ENCODE measurements at regions not wholly inside any gene's neighbourhood (a gene's known extent, or its start where the extent isn't known, plus 50 kb on each side); places are given as distances from the start of the nearest gene placed in this dataset.

GRCh38 chr10:21246178-21246577, 279.3 kb downstream of the SKIDA1 start:
- no peak overlapping the region for H3K4me3 ChIP-seq (ENCODE audit: low read length)
- DNase-seq (ENCODE audit: low read depth, low spot score): no peak

- H3K4me3 ChIP-seq (ENCODE audit: low read length): no peak overlapping the region
- no peak for DNase-seq (ENCODE audit: low read depth, low spot score)
These were observed 281.7 kb downstream of the SKIDA1 start for GRCh38 chr10:21243748-21244257.

- DNase-seq (ENCODE audit: low read depth, low spot score): no peak
These were observed 282.6 kb downstream of the SKIDA1 start for GRCh38 chr10:21242915-21243314.

DNA sequence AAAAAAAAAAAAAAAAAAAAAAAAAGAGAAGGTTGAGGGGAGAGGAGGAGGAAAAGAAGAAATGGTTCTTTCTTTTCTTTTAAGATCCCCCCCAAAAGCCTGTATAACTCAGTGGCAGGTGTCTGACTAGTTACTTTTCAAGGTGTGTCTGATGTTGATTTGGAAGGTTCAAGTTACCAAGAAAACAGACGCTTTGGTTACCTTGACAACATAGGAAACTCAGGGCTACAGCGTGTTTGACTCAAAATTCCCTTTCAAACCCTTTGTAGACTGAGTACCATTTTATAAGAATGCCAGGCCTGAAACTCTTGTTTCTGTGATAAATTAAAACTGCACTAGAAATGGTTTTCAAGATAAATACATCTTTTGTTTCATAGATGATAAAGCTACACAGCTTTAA, 286.8 kb downstream of the SKIDA1 start:
- no peak overlapping the region for H3K4me3 ChIP-seq (ENCODE audit: low read length)
- DNase-seq (ENCODE audit: low read depth, low spot score): no peak

More at GRCh38 chr10:21242915-21243314, 282.6 kb downstream of the SKIDA1 start:
- no peak overlapping the region for H3K4me3 ChIP-seq (ENCODE audit: low read length)

DNA sequence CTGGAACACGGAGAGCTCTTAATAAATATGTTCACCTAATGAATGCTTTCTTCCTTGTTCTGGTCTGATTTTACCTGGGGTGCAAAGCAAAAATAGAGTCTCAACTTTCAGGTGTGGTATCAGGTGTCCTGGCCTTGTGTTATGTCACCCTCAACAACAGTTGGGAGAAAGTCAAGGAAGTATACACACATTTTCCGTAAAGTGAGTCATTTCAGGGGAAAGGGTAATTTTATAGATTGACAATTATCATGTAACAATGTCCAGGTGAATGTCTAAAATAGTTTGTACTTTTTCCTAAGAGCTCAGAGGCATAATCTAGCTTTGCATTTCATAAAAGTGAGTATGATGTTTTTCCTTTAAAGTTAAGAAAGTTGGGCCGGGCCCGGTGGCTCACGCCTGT, 287.4 kb downstream of the SKIDA1 start:
- H3K4me3 ChIP-seq (ENCODE audit: low read length): no peak overlapping the region
- no peak for DNase-seq (ENCODE audit: low read depth, low spot score)

DNA sequence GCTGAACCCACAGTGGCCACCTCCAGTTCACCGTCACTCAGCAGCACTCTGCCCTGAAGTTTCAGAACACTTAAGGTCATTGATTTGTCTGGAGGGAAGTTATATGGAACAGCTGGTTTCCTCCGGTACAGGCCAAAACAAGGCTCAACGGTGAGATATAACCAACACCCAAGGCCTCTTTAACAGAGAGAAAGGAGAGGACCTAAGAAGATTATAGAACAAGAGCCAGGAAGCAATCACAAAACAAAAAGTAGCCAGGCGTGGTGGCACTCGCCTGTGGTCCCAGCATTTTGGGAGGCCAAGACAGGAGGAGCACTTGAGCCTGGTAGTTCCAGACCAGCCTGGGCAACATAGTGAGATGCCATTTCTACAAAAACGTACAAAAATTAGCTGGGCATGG, 290.7 kb downstream of the SKIDA1 start:
- no peak for DNase-seq (ENCODE audit: low read depth, low spot score)
- no peak overlapping the region for H3K4me3 ChIP-seq (ENCODE audit: low read length)

- no peak for DNase-seq (ENCODE audit: low read depth, low spot score)
- no peak overlapping the region for H3K4me3 ChIP-seq (ENCODE audit: low read length)
These were observed 295.3 kb downstream of the SKIDA1 start for GRCh38 chr10:21230219-21230618.

DNA sequence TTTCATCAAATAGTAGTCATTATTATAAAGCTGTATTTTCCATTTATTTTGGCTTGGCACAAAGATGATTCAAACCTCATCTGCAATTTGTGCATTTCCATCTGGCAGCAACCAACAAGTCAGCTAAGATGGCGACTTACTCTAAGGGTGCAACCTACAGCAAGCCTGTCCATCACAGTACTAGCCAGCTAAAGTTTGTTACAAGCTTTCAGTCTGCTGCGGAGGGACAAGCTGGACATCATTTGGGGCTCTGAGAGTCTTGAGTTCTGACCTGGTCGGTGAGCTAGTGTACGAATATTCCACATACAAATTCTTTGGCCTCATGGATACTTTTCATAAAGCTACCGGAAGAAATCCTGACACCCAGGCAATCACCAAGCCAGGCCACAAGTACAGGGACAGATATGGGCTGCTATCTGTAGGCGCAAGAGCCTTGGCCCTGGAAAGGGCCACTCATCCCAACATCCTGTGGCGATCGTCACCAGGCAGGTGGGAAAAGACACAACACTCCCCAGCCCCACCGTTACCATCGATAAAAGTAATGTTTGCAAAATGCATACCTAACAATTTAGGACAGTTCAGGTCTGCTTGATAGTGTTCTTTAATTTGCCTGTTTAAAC, 307.6 kb downstream of the SKIDA1 start:
- H3K4me3 ChIP-seq (ENCODE audit: low read length): no peak overlapping the region
- no peak for DNase-seq (ENCODE audit: low read depth, low spot score)

DNA sequence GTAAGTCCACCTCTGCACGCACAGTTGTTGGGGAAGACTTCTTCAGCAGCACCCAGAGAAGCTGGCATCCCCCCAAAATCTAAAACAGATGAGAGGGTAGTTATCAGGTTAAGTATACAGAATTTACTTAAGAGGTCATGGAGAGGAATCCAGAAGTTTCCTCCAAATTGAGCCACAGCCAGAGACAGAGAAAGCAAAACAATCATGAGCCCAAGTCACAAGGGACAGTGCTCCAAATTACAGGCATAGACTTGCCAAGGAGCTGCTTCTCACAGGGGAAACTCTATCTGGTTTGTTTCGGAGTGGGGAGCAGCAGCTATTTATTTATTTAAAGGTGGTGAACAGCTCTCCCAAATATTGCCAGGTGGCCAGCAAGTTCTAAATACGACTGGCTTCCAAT, 308.4 kb downstream of the SKIDA1 start:
- DNase-seq (ENCODE audit: low read depth, low spot score): no peak
- H3K4me3 ChIP-seq (ENCODE audit: low read length): no peak overlapping the region

DNA sequence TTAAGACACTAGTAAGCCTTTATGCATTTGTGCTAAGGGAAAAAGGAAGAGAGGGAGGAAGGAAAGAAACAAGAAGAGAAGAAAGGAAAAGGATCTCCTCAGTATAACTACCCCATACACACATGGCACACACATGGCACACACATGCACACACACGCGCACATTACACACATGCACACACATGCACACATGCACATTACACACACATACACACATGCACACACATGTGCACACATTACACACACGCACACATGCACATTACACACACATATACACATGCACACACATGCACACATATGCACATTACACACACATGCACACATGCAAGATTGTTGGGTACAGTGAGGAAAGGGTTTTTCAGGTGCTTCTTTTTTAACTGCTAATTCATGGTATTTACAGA, 311.2 kb downstream of the SKIDA1 start:
- H3K4me3 ChIP-seq (ENCODE audit: low read length): no peak overlapping the region
- DNase-seq (ENCODE audit: low read depth, low spot score): no peak

DNA sequence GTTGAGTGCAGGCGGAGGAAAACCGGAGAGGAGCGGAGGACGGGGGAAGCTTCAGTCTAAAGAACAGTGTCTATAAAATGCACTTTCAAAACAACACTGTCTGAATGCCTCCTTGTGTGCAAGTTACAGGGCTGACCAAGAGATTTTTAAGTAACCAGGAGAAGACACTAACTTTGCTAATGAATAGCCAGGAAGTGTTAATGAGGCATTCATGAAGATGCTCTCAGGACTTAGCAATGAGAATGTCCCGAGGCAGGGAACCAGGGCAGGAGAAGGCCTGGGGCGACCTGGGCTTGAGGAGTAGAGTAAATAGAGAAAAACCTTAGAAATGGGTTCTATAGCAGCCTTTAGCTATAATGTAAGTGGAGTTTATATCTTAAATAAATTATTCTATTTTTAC, 312.1 kb downstream of the SKIDA1 start:
- H3K4me3 ChIP-seq (ENCODE audit: low read length): no peak overlapping the region

DNA sequence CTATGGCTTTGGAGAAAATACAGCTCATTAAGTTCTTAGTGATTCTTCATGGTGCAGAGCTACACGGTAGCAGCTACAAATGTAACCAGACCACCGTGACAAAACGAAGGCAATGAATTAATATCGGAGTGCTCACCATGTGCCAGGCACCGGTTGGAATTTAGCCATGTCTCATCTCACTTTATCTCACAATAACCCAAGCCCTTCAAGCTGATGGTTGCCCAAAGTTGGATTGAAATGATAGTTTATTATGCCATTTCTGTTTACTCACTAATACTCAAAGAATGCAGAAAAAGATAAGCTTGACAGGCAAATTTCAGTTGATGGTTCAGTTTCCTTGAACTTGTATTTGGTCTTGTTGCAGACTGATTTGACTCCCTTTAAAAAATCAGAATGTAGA, 312.6 kb downstream of the SKIDA1 start:
- no peak overlapping the region for H3K4me3 ChIP-seq (ENCODE audit: low read length)
- DNase-seq (ENCODE audit: low read depth, low spot score): no peak

More for the DNA sequence above, 312.1 kb downstream of the SKIDA1 start:
- no peak for DNase-seq (ENCODE audit: low read depth, low spot score)

GRCh38 chr10:21212348-21212747, 313.1 kb downstream of the SKIDA1 start:
- H3K4me3 ChIP-seq (ENCODE audit: low read length): no peak overlapping the region
- DNase-seq (ENCODE audit: low read depth, low spot score): no peak

DNA sequence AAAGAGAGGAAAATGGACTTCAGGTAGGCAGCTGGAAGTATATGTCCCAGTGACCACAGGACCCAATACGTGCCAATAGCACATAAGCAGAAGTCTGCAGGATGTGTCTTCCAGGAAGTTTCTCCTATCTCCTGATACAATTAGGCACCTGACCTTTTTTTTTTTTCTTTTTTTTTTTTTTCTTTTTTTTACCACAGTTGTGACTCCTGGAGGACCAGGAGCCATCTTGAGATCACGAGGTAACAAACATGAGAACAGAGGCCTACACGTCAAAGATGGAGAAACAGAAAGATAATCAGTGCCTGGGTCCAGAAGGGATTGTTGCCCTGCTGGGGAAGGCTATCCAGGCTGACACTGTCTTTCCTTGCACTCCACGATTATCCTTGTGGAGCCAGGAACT, 312.4 kb upstream of the NEBL start:
- H3K4me3 ChIP-seq (ENCODE audit: low read length): no peak overlapping the region
- DNase-seq (ENCODE audit: low read depth, low spot score): no peak

GRCh38 chr10:21208666-21209316, 311.7 kb upstream of the NEBL start:
- H3K4me3 ChIP-seq (ENCODE audit: low read length): no peak overlapping the region
- no peak for DNase-seq (ENCODE audit: low read depth, low spot score)

GRCh38 chr10:21207852-21208646, 310.9 kb upstream of the NEBL start:
- H3K4me3 ChIP-seq (ENCODE audit: low read length): no peak overlapping the region
- no peak for DNase-seq (ENCODE audit: low read depth, low spot score)

GRCh38 chr10:21205328-21205727, 308.2 kb upstream of the NEBL start:
- no peak for DNase-seq (ENCODE audit: low read depth, low spot score)
- no peak overlapping the region for H3K4me3 ChIP-seq (ENCODE audit: low read length)

GRCh38 chr10:21203473-21204107, 306.5 kb upstream of the NEBL start:
- DNase-seq (ENCODE audit: low read depth, low spot score): no peak
- H3K4me3 ChIP-seq (ENCODE audit: low read length): no peak overlapping the region

DNA sequence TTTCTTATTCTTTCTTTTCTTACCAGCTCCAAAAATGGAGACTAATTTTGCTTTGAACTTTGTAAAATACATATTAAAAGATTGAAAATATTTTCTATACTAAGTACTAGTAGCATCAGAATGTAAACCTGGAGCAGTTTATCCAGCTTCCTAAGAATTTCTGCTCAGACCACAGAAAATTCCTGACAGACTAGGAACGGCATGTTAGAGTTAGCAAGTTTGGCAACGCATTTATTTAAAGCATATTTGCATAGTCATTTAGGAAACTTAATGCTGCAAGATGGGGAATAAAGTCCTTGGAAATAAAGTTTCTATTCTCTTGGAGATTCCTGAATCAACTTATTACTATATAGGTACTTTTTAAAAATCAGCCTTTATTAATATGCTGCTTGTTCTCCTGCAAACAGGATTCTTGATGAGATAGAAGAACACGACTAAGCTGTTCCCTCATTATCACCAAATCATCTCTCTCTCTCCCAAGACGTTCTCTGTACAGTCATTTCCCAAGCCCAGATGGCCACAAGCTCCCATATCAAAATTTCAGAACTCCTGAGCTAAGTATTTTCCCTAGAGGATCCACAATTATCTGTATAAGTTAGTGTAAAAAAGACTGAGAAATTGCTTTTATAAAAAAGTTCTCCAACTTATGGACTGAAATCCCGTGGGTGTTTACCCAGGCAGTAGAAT, 305.8 kb upstream of the NEBL start:
- no peak overlapping the region for H3K4me3 ChIP-seq (ENCODE audit: low read length)
- DNase-seq (ENCODE audit: low read depth, low spot score): no peak

Measured in Jurkat, Clone E6-1 (cell line).